Right atrium auricular region (tissue), 2 donors: ENCODE measurements at regions not wholly inside any gene's neighbourhood (a gene's known extent, or its start where the extent isn't known, plus 50 kb on each side); places are given as distances from the start of the nearest gene placed in this dataset.

ENCODE experiments used
- DNase-seq: peaks from one replicate; pipeline ENCODE4 v3.0.0-alpha.2; 2019; ENCODE audit warnings: low spot score
- H3K27ac ChIP-seq, 2 donors: fragments of 200-600 bp; sonication (generic); 1 replicate in 1 of 2; 2 replicates in 1 of 2; pipeline ENCODE4 v1.5.1; 2016 to 2019
- H3K27me3 ChIP-seq, 2 donors: fragments of 200-600 bp; sonication (generic); one replicate each; pipeline versions ENCODE4 v1.5.1 to v1.6.0; 2017 to 2019
- H3K36me3 ChIP-seq: fragments of 200-600 bp; sonication (generic); one replicate; pipeline ENCODE4 v1.5.1; 2016
- H3K4me1 ChIP-seq, 2 donors: fragments of 200-600 bp; sonication (generic); one replicate each; pipeline versions ENCODE4 v1.5.1 to v1.6.0; 2017 to 2019
- H3K4me3 ChIP-seq, 2 donors: fragments of 200-600 bp; sonication (generic); 1 replicate in 1 of 2; 2 replicates in 1 of 2; pipeline ENCODE4 v1.5.1; 2017 to 2019; ENCODE audit warnings: mild to moderate bottlenecking in 1 of 2, moderate library complexity in 1 of 2
- H3K9me3 ChIP-seq, 2 donors: fragments of 200-600 bp; sonication (generic); one replicate each; pipeline ENCODE4 v1.5.1; 2019
- CTCF ChIP-seq, 2 donors: fragments of 200-600 bp; sonication (generic); IDR thresholded peaks; one replicate each; pipeline ENCODE4 v1.5.1; 2019; ENCODE audit warnings: antibody characterized with exemption in 2 of 2
- microRNA-seq, 2 donors: library from miRNA; unstranded; fragments of <30 nt; microRNA quantifications; one replicate each; pipeline ENCODE4, GENCODE V29; 2016 to 2017; ENCODE audit warnings: borderline number of aligned reads in 2 of 2, borderline replicate concordance in 1 of 2

- DNase-seq, result no peak
- Histone ChIP-seq H3K4me3 (no peak overlapping the region), H3K36me3 (no peaks in the 10 kb centered on the region), H3K4me1 (no peaks in the 10 kb centered on the region), H3K27ac (no peak overlapping the region), H3K9me3 (no peaks in the 10 kb centered on the region), H3K27me3 (no peaks in the 10 kb centered on the region)
- no peak for TF ChIP-seq CTCF (IDR thresholded peaks at IDR 0.05)
These were observed 201.6 kb downstream of the IGSF11 start for GRCh38 chr3:118833075-118833474.

GRCh38 chr3:118838871-118839270, 195.8 kb downstream of the IGSF11 start:
- no peak overlapping the region for H3K4me3 ChIP-seq
- no peaks in the 10 kb centered on the region for H3K4me1 ChIP-seq
- no peaks in the 10 kb centered on the region for H3K36me3 ChIP-seq
- no peak for DNase-seq
- TF ChIP-seq CTCF (IDR thresholded peaks at IDR 0.05), result no peak
- H3K27me3 ChIP-seq, result no peaks in the 10 kb centered on the region
- H3K27ac ChIP-seq, result no peak overlapping the region
- H3K9me3 ChIP-seq, result peaks cover 7 to 31% of the 10 kb centered on the region in 2 donors

GRCh38 chr3:118842147-118842863, 192.3 kb downstream of the IGSF11 start:
- Histone ChIP-seq H3K36me3 (no peaks in the 10 kb centered on the region), H3K27ac (no peak overlapping the region), H3K4me3 (no peak overlapping the region), H3K9me3 (peaks cover 7 to 32% of the 10 kb centered on the region in 2 donors), H3K4me1 (no peaks in the 10 kb centered on the region), H3K27me3 (no peaks in the 10 kb centered on the region)
- no peak for DNase-seq
- TF ChIP-seq CTCF (IDR thresholded peaks at IDR 0.05), result no peak

GRCh38 chr3:118846176-118846575, 188.5 kb downstream of the IGSF11 start:
- Histone ChIP-seq H3K4me1 (no peaks in the 10 kb centered on the region), H3K27ac (no peak overlapping the region), H3K36me3 (no peaks in the 10 kb centered on the region), H3K4me3 (no peak overlapping the region), H3K27me3 (no peaks in the 10 kb centered on the region), H3K9me3 (peaks cover 7 to 26% of the 10 kb centered on the region in 2 donors)
- DNase-seq, result no peak
- no peak for TF ChIP-seq CTCF (IDR thresholded peaks at IDR 0.05)

Small RNA genes in the stretch of these regions (microRNA-seq; reads per million reads assigned to microRNA genes)
- gene MIR4447, result 0 reads per million in 2 donors
